Sigmoid colon (tissue), 6 donors: ENCODE measurements at regions not wholly inside any gene's neighbourhood (a gene's known extent, or its start where the extent isn't known, plus 50 kb on each side); places are given as distances from the start of the nearest gene placed in this dataset.

ENCODE experiments used
- DNase-seq: peaks from one replicate; pipeline ENCODE4 v3.0.0-alpha.2; 2019
- H3K27ac ChIP-seq, 4 donors: fragments of 200-600 bp; sonication (generic); one replicate each; pipeline ENCODE4 v1.5.1; 2016 to 2019; ENCODE audit warnings: mild to moderate bottlenecking in 1 of 4
- H3K27me3 ChIP-seq, 3 donors: fragments of 200-600 bp; sonication (generic); one replicate each; pipeline ENCODE4 v1.5.1; 2019; ENCODE audit warnings: mild to moderate bottlenecking in 1 of 3
- H3K36me3 ChIP-seq, 4 donors: fragments of 200-600 bp; sonication (generic); one replicate each; pipeline ENCODE4 v1.5.1; 2016 to 2019
- H3K4me1 ChIP-seq, 4 donors: fragments of 200-600 bp; sonication (generic); one replicate each; pipeline ENCODE4 v1.5.1; 2017 to 2019
- H3K4me3 ChIP-seq, 4 donors: fragments of 200-600 bp; sonication (generic); one replicate each; pipeline ENCODE4 v1.5.1; 2017 to 2019; ENCODE audit warnings: mild to moderate bottlenecking in 2 of 4, moderate library complexity in 1 of 4
- H3K9me3 ChIP-seq, 4 donors: fragments of 200-600 bp in 3 of 4; sonication (generic) in 3 of 4; one replicate each; pipeline versions ENCODE4 v1.5.1 to v1.6.1; 2013 to 2019
- EP300 ChIP-seq, 4 donors: sonication (generic); formaldehyde crosslinking; IDR thresholded peaks; one replicate each; pipeline ENCODE4 v1.6.1; 2017; ENCODE audit warnings: antibody characterized with exemption in 4 of 4
- POLR2A ChIP-seq, 2 donors: fragments of 450-650 bp; IDR thresholded peaks; one replicate each; pipeline ENCODE4 v1.6.1; 2016; ENCODE audit warnings: antibody characterized with exemption in 2 of 2, mild to moderate bottlenecking in 2 of 2, moderate library complexity in 2 of 2
- POLR2AphosphoS5 ChIP-seq, 4 donors: sonication (generic); formaldehyde crosslinking; IDR thresholded peaks; one replicate each; pipeline ENCODE4 v1.6.1; 2017; ENCODE audit warnings: antibody characterized with exemption in 4 of 4
- WGBS, 2 donors: extraction: QIAGEN DNeasy Blood & Tissue Kit; methylation state at CpG; one replicate each; pipeline ENCODE4 v1.1.7; 2013; 5-methylcytosine and 5-hydroxymethylcytosine counted together
- intact Hi-C: fragments of 100-400 bp; cut with DNase I; formaldehyde crosslinking; loops from one replicate; pipeline ENCODE4 v1.15.1; 2023
- TF ChIP-seq, protein P1 (sequence below), 4 experiments: fragments of 450-650 bp in 3 of 4; fragments of 200-600 bp in 1 of 4; IDR thresholded peaks; one replicate each; pipeline ENCODE4 v1.5.1; 2016 to 2019; ENCODE audit warnings: antibody characterized with exemption in 4 of 4, mild to moderate bottlenecking in 3 of 4, moderate library complexity in 2 of 4
- donor health status: healthy with polysubstance abuse.
- donor health status: healthy.

DNA sequence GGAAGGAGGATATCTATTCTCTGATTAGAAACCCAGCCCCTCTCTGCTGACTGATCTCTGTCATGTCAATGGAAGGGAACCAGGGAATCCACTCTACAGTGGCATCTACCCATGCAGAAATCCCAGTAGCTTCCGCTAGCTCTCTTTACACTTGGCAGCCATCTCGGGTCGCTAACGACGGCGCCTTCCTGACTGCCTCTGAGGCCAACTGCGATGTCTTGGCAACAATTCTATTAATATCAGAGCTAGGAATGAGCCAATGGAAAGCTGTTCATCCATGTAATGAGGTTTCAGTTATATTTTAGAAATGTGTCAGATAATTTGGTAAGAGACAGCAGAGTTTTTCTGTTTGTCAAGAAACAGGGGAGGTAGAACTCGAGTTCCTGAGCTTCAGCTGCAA, 67.6 kb upstream of the ATP10B start:
- H3K36me3 ChIP-seq: no peaks in the 10 kb centered on the region
- intact Hi-C loops: no loop called here
- no peak overlapping the region for H3K4me3 ChIP-seq
- no peak overlapping the region for H3K27ac ChIP-seq
- no peak for DNase-seq
- TF ChIP-seq, protein P1, sequence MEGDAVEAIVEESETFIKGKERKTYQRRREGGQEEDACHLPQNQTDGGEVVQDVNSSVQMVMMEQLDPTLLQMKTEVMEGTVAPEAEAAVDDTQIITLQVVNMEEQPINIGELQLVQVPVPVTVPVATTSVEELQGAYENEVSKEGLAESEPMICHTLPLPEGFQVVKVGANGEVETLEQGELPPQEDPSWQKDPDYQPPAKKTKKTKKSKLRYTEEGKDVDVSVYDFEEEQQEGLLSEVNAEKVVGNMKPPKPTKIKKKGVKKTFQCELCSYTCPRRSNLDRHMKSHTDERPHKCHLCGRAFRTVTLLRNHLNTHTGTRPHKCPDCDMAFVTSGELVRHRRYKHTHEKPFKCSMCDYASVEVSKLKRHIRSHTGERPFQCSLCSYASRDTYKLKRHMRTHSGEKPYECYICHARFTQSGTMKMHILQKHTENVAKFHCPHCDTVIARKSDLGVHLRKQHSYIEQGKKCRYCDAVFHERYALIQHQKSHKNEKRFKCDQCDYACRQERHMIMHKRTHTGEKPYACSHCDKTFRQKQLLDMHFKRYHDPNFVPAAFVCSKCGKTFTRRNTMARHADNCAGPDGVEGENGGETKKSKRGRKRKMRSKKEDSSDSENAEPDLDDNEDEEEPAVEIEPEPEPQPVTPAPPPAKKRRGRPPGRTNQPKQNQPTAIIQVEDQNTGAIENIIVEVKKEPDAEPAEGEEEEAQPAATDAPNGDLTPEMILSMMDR (IDR thresholded peaks at IDR 0.05): no peak
- TF ChIP-seq POLR2AphosphoS5 (IDR thresholded peaks at IDR 0.05) (no peak), EP300 (IDR thresholded peaks at IDR 0.05) (no peak), POLR2A (IDR thresholded peaks at IDR 0.05) (no peak)
- WGBS, 2 donors: 91 to 95% methylated on average over 8 of the region's 8 CpGs
- no peaks in the 10 kb centered on the region for H3K9me3 ChIP-seq
- no peaks in the 10 kb centered on the region for H3K4me1 ChIP-seq
- H3K27me3 ChIP-seq: peaks cover 0 to 15% (median 0%) of the 10 kb centered on the region in 3 donors

DNA sequence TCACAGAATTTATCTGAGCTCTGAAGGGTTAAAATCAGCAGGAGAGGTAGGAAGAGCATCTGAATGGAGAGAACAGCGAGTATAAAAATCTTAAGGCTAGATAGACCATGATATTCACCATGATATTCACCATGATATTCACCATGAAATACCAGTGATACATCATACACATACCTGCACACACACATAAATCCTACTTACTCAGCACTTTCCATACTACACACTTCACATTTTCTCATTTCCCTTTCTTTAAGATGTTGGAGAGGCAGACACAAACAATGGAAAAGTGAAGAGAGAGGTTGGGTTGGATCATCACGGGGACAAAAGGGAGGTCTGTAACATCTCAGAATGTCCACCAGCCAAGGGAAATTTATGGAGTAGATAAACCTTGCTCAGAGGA, 66.4 kb upstream of the ATP10B start:
- Histone ChIP-seq H3K36me3 (no peaks in the 10 kb centered on the region), H3K27ac (no peak overlapping the region), H3K27me3 (peaks cover 0 to 15% (median 0%) of the 10 kb centered on the region in 3 donors), H3K4me1 (no peaks in the 10 kb centered on the region), H3K9me3 (no peaks in the 10 kb centered on the region), H3K4me3 (no peak overlapping the region)
- no peak for DNase-seq
- intact Hi-C loops: no loop called here
- WGBS, 2 donors: 76 to 87% methylated on average over 2 of the region's 2 CpGs
- TF ChIP-seq POLR2AphosphoS5 (IDR thresholded peaks at IDR 0.05): no peak
- TF ChIP-seq, protein P1 (IDR thresholded peaks at IDR 0.05): no peak

DNA sequence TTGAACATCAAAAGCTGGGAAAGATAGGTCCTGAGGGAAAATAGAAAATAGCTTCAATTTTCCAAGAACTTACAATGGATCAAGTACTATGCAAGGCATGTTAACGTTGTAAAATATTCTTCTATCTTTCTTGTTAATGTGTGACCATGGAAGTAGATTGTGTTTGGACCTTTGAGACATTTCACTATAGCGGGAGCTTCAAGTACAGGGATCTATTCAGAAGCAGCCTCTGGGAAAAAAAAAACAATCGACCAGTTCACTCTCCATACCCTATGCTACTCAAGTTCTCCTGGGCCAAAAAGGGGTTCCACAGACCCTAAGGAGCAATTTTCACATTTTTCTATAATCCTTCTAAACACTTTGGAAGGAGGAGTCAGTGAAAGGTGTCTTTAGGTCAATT, 54.1 kb upstream of the ATP10B start:
- H3K36me3 ChIP-seq: no peaks in the 10 kb centered on the region
- H3K27ac ChIP-seq: no peak overlapping the region
- intact Hi-C loops: no loop called here
- no peak overlapping the region for H3K4me3 ChIP-seq
- DNase-seq: no peak
- WGBS, 2 donors: 18 to 59% methylated on average over 3 of the region's 3 CpGs
- H3K4me1 ChIP-seq: no peaks in the 10 kb centered on the region
- TF ChIP-seq EP300 (IDR thresholded peaks at IDR 0.05) (no peak), POLR2AphosphoS5 (IDR thresholded peaks at IDR 0.05) (no peak), POLR2A (IDR thresholded peaks at IDR 0.05) (no peak)
- TF ChIP-seq, protein P1 (IDR thresholded peaks at IDR 0.05): no peak
- H3K9me3 ChIP-seq: no peaks in the 10 kb centered on the region
- no peaks in the 10 kb centered on the region for H3K27me3 ChIP-seq

GRCh38 chr5:160905285-160905684, 53.3 kb upstream of the ATP10B start:
- Histone ChIP-seq H3K36me3 (no peaks in the 10 kb centered on the region), H3K27me3 (no peaks in the 10 kb centered on the region), H3K4me1 (no peaks in the 10 kb centered on the region), H3K4me3 (no peak overlapping the region), H3K9me3 (no peaks in the 10 kb centered on the region), H3K27ac (no peak overlapping the region)
- TF ChIP-seq EP300 (IDR thresholded peaks at IDR 0.05) (no peak), POLR2A (IDR thresholded peaks at IDR 0.05) (no peak), POLR2AphosphoS5 (IDR thresholded peaks at IDR 0.05) (no peak)
- no peak for DNase-seq
- intact Hi-C loops: no loop called here
- WGBS, 2 donors: 48 to 65% methylated on average over 1 of the region's 1 CpG

- no peak for TF ChIP-seq POLR2A (IDR thresholded peaks at IDR 0.05)
- Histone ChIP-seq H3K4me3 (no peak overlapping the region), H3K4me1 (no peaks in the 10 kb centered on the region), H3K27me3 (no peaks in the 10 kb centered on the region), H3K9me3 (no peaks in the 10 kb centered on the region), H3K27ac (no peak overlapping the region), H3K36me3 (no peaks in the 10 kb centered on the region)
- no peak for DNase-seq
- intact Hi-C loops: no loop called here
- 68 to 75% methylated on average over 3 of the region's 3 CpGs for WGBS, 2 donors
Measured at GRCh38 chr5:160904591-160904990, 52.6 kb upstream of the ATP10B start.

- no peak for DNase-seq
- intact Hi-C loops: no loop called here
- Histone ChIP-seq H3K27me3 (no peaks in the 10 kb centered on the region), H3K36me3 (no peaks in the 10 kb centered on the region), H3K9me3 (no peaks in the 10 kb centered on the region), H3K4me1 (no peaks in the 10 kb centered on the region), H3K27ac (no peak overlapping the region), H3K4me3 (no peak overlapping the region)
- WGBS, 2 donors: 8 to 43% methylated on average over 1 of the region's 1 CpG
- TF ChIP-seq POLR2AphosphoS5 (IDR thresholded peaks at IDR 0.05): no peak
- TF ChIP-seq, protein P1 (IDR thresholded peaks at IDR 0.05): no peak
- TF ChIP-seq EP300 (IDR thresholded peaks at IDR 0.05): no peak
- no peak for TF ChIP-seq POLR2A (IDR thresholded peaks at IDR 0.05)
Measured at GRCh38 chr5:160903551-160903950, 51.5 kb upstream of the ATP10B start.
